ENCODE measurements at regions not wholly inside any gene's neighbourhood (a gene's known extent, or its start where the extent isn't known, plus 50 kb on each side); places are given as distances from the start of the nearest gene placed in this dataset.

- TF ChIP-seq TAF1 (conservative IDR thresholded peaks at IDR 0.05) (no peak), CTCF (IDR thresholded peaks at IDR 0.05; ENCODE audit: low read depth, low read length, missing input control) (no peak), SP1 (IDR thresholded peaks at IDR 0.05) (no peak), REST (IDR thresholded peaks at IDR 0.05) (no peak), HNF4G (IDR thresholded peaks at IDR 0.05) (no peak), YY1 (IDR thresholded peaks at IDR 0.05) (no peak), FOXA1 (IDR thresholded peaks at IDR 0.05) (no peak), JUND (IDR thresholded peaks at IDR 0.05) (no peak), GABPA (IDR thresholded peaks at IDR 0.05 in 1 of 2, conservative IDR thresholded peaks at IDR 0.05 in 1 of 2) (no peak)
- TF ChIP-seq, protein P1, sequence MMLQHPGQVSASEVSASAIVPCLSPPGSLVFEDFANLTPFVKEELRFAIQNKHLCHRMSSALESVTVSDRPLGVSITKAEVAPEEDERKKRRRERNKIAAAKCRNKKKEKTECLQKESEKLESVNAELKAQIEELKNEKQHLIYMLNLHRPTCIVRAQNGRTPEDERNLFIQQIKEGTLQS (IDR thresholded peaks at IDR 0.05): no peak
Observed at GRCh38 chr5:71861682-71862081, 142.6 kb downstream of the CARTPT start.
